Fibroblast of lung (primary cell): ENCODE measurements at regions not wholly inside any gene's neighbourhood (a gene's known extent, or its start where the extent isn't known, plus 50 kb on each side); places are given as distances from the start of the nearest gene placed in this dataset.

ENCODE experiments used
- DNase-seq, 2 donors: peaks; one replicate each; pipeline versions ENCODE4 v3.0.0 to v3.0.0-alpha.2; 2010; ENCODE audit warnings: low read depth in 2 of 2
- H2AFZ ChIP-seq: 2 replicates; pipeline ENCODE4 v1.5.1; 2012; ENCODE audit warnings: low read length, control low read depth, inconsistent platforms
- H3K27ac ChIP-seq: 2 replicates; pipeline ENCODE4 v1.5.1; 2011; ENCODE audit warnings: low read length, control low read depth; ENCODE audit not compliant: insufficient read depth
- H3K27me3 ChIP-seq: 2 replicates; pipeline ENCODE4 v1.5.1; 2011; ENCODE audit warnings: mild to moderate bottlenecking, low read length; ENCODE audit not compliant: control insufficient read depth, insufficient read depth
- H3K36me3 ChIP-seq: 2 replicates; pipeline ENCODE4 v1.5.1; 2011; ENCODE audit warnings: low read length; ENCODE audit not compliant: control insufficient read depth, insufficient read depth
- H3K4me1 ChIP-seq: 2 replicates; pipeline ENCODE4 v1.5.1; 2011; ENCODE audit warnings: low read length; ENCODE audit not compliant: control insufficient read depth, insufficient read depth; ENCODE audit errors: extremely low read depth
- H3K4me2 ChIP-seq: 2 replicates; pipeline ENCODE4 v1.5.1; 2011; ENCODE audit warnings: low read length, control low read depth; ENCODE audit not compliant: insufficient read depth; ENCODE audit errors: extremely low read depth
- H3K4me3 ChIP-seq, 4 experiments: fragments of 200-600 bp in 1 of 4; sonication (generic) in 1 of 4; replicated peaks in 1 of 4; 2 replicates each; pipeline ENCODE4 v1.5.1; 2011 to 2016; ENCODE audit warnings: low read length in 4 of 4, low read depth in 3 of 4, mild to moderate bottlenecking in 3 of 4, control low read depth in 2 of 4, inconsistent platforms in 1 of 4, mixed read lengths in 1 of 4; ENCODE audit not compliant: insufficient read depth in 1 of 4; ENCODE audit errors: control extremely low read depth in 1 of 4
- H3K79me2 ChIP-seq: 2 replicates; pipeline ENCODE4 v1.5.1; 2012; ENCODE audit warnings: mild to moderate bottlenecking, low read length, inconsistent platforms; ENCODE audit not compliant: control insufficient read depth, insufficient read depth
- H3K9ac ChIP-seq: 2 replicates; pipeline ENCODE4 v1.5.1; 2011; ENCODE audit warnings: mild to moderate bottlenecking, low read length, control low read depth; ENCODE audit not compliant: insufficient read depth
- H3K9me3 ChIP-seq: 2 replicates; pipeline ENCODE4 v1.5.1; 2012; ENCODE audit warnings: low read depth, low read length; ENCODE audit not compliant: control insufficient read depth, insufficient read depth
- H4K20me1 ChIP-seq: 2 replicates; pipeline ENCODE4 v1.5.1; 2011; ENCODE audit warnings: low read length; ENCODE audit not compliant: control insufficient read depth, insufficient read depth; ENCODE audit errors: extremely low read depth
- EZH2 ChIP-seq: IDR thresholded peaks from 2 replicates; pipeline ENCODE4 v1.5.1; 2012; ENCODE audit warnings: low read length, control low read depth, mild to moderate bottlenecking; ENCODE audit errors: missing control alignments
- TF ChIP-seq, protein P1 (sequence below), 2 donors: IDR thresholded peaks in 1 of 2; conservative IDR thresholded peaks in 1 of 2; 1 replicate in 1 of 2; 2 replicates in 1 of 2; pipeline ENCODE4 v1.5.1; 2011 to 2012; ENCODE audit warnings: low read length in 2 of 2, control low read depth in 1 of 2, inconsistent platforms in 1 of 2, low read depth in 1 of 2, mild to moderate bottlenecking in 1 of 2

DNA sequence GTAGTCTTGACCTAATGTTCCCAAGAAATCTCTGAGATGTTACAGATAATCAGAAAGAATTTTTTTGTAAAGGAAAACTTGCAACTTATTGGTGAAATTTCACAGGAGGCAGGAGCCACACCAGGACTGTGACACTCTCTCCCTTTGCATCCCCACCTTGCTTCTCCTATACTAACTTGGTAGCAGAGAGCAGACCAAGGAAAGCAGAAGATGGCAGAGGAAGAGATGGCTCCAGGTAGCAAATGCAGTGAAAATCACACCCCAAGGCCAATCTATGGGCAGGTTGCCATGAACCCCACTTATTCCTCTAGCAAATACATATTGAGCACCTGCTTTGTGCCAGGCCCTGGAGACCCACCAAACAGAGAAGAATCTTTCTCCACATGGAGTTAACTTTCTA lies 303.4 kb upstream of the C1orf174 start:
- no peaks in the 10 kb centered on the region for H3K9me3 ChIP-seq
- DNase-seq = no peak
- H3K4me2 ChIP-seq = no peak overlapping the region
- H4K20me1 ChIP-seq = no peaks in the 10 kb centered on the region
- H3K4me1 ChIP-seq = no peaks in the 10 kb centered on the region
- no peak for TF ChIP-seq EZH2
- TF ChIP-seq, protein P1, sequence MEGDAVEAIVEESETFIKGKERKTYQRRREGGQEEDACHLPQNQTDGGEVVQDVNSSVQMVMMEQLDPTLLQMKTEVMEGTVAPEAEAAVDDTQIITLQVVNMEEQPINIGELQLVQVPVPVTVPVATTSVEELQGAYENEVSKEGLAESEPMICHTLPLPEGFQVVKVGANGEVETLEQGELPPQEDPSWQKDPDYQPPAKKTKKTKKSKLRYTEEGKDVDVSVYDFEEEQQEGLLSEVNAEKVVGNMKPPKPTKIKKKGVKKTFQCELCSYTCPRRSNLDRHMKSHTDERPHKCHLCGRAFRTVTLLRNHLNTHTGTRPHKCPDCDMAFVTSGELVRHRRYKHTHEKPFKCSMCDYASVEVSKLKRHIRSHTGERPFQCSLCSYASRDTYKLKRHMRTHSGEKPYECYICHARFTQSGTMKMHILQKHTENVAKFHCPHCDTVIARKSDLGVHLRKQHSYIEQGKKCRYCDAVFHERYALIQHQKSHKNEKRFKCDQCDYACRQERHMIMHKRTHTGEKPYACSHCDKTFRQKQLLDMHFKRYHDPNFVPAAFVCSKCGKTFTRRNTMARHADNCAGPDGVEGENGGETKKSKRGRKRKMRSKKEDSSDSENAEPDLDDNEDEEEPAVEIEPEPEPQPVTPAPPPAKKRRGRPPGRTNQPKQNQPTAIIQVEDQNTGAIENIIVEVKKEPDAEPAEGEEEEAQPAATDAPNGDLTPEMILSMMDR (conservative IDR thresholded peaks at IDR 0.05 in 1 of 2, IDR thresholded peaks at IDR 0.05 in 1 of 2; ENCODE audit: low read depth in 1 of 2, low read length in 2 of 2) = no peak
- no peak overlapping the region for H3K27ac ChIP-seq
- no peak overlapping the region for H3K4me3 ChIP-seq
- H3K36me3 ChIP-seq = no peaks in the 10 kb centered on the region
- H3K9ac ChIP-seq = no peak overlapping the region
- H3K79me2 ChIP-seq = no peaks in the 10 kb centered on the region
- H3K27me3 ChIP-seq = no peaks in the 10 kb centered on the region
- no peak overlapping the region for H2AFZ ChIP-seq

DNA sequence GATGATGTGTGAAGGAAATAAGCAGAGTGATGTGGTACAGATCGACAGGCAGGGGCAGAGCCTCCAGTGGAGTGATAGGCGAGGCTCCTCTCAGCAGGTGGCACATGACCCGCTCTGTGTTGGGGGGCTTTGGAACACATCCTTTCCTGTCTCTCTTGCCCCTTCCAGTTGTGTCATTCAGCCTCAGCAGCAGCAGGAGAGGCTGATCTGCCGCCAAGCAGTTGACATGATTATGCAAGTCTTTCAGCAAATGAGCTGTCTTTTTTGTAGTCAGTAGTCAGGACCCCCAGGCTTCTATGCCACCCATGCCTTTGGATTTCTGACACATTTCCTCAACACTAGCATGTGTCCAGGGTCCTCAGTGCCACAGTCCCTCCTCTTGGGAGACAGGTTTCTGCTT lies 307.1 kb upstream of the C1orf174 start:
- H3K9ac ChIP-seq = no peak overlapping the region

DNA sequence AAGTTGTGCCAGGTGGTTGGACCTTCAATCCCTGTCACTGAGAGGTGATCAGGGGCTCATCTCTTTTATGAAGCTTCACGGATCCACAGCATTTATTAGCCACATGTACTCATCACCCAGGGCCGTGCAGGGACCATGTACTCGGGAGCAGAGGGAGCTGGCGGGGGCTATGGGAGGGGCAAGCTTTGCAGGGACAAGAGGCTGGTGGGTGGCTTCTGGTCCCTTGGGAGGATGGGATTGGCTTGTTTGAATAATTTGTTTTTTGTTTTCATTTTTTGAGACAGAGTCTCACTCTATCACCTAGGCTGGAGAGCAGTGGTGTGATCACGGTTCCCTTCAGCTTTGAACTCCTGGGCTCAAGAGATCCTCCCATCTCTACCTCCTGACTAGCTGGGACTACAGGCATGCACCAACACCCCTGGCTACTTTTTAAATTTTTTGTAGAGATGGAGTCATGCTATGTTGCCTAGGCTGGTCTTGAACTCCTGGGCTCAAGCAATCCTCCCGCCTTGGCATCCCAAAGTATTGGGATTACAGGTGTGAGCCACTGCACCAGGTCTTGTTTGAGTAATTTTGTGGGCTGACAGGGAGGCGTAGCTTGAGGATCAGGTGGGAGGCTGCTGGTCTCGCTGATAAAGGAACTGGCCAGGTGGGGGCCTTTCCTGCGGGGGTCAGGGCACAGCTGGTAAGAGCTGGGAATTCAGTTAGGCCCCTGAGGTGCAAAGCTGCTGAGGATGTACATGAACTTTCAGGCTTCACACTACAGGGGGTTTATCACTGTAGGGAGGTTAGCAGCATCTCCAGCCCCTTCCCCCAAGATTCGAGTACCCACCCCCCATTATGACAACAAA lies 308.0 kb upstream of the C1orf174 start:
- Histone ChIP-seq H3K27me3 (no peaks in the 10 kb centered on the region), H2AFZ (no peak overlapping the region), H4K20me1 (no peaks in the 10 kb centered on the region), H3K36me3 (no peaks in the 10 kb centered on the region), H3K4me2 (no peak overlapping the region), H3K27ac (no peak overlapping the region), H3K9ac (no peak overlapping the region), H3K79me2 (no peaks in the 10 kb centered on the region), H3K4me1 (no peaks in the 10 kb centered on the region), H3K9me3 (no peaks in the 10 kb centered on the region), H3K4me3 (no peak overlapping the region)
- no peak for TF ChIP-seq EZH2
- TF ChIP-seq, protein P1 (conservative IDR thresholded peaks at IDR 0.05 in 1 of 2, IDR thresholded peaks at IDR 0.05 in 1 of 2; ENCODE audit: low read depth in 1 of 2, low read length in 2 of 2) = no peak
- DNase-seq = no peak

More for the DNA sequence above, 307.1 kb upstream of the C1orf174 start:
- no peaks in the 10 kb centered on the region for H3K36me3 ChIP-seq
- H3K27ac ChIP-seq = no peak overlapping the region
- no peaks in the 10 kb centered on the region for H3K79me2 ChIP-seq
- H3K4me3 ChIP-seq = no peak overlapping the region
- H2AFZ ChIP-seq = no peak overlapping the region
- no peaks in the 10 kb centered on the region for H3K4me1 ChIP-seq
- no peaks in the 10 kb centered on the region for H4K20me1 ChIP-seq
- H3K9me3 ChIP-seq = no peaks in the 10 kb centered on the region
- no peaks in the 10 kb centered on the region for H3K27me3 ChIP-seq
- no peak overlapping the region for H3K4me2 ChIP-seq
- TF ChIP-seq, protein P1 (conservative IDR thresholded peaks at IDR 0.05 in 1 of 2, IDR thresholded peaks at IDR 0.05 in 1 of 2; ENCODE audit: low read depth in 1 of 2, low read length in 2 of 2) = no peak
- TF ChIP-seq EZH2 = no peak
- no peak for DNase-seq
